Transverse colon (tissue), 4 donors: ENCODE measurements at regions not wholly inside any gene's neighbourhood (a gene's known extent, or its start where the extent isn't known, plus 50 kb on each side); places are given as distances from the start of the nearest gene placed in this dataset.

ENCODE experiments used
- CTCF ChIP-seq, 5 experiments: fragments of 200-600 bp in 3 of 5; fragments of 450-650 bp in 2 of 5; sonication (generic) in 3 of 5; IDR thresholded peaks; 1 replicate in 2 of 5; 2 replicates in 3 of 5; pipeline ENCODE4 v1.5.1; 2016 to 2017; ENCODE audit warnings: antibody characterized with exemption in 5 of 5, inconsistent platforms in 3 of 5, mild to moderate bottlenecking in 2 of 5, moderate library complexity in 1 of 5
- EP300 ChIP-seq: sonication (generic); formaldehyde crosslinking; IDR thresholded peaks from one replicate; pipeline ENCODE4 v1.6.1; 2017; ENCODE audit warnings: antibody characterized with exemption, low read depth
- POLR2AphosphoS5 ChIP-seq, 3 donors: sonication (generic); formaldehyde crosslinking; IDR thresholded peaks; one replicate each; pipeline ENCODE4 v1.6.1; 2016; ENCODE audit warnings: antibody characterized with exemption in 3 of 3

GRCh38 chr10:78367751-78368150 lies 334.1 kb downstream of the RPS24 start:
- no peak for TF ChIP-seq POLR2AphosphoS5 (IDR thresholded peaks at IDR 0.05)
- TF ChIP-seq CTCF (IDR thresholded peaks at IDR 0.05) = no peak
- no peak for TF ChIP-seq EP300
